Testis (tissue), 2 donors: ENCODE measurements at regions not wholly inside any gene's neighbourhood (a gene's known extent, or its start where the extent isn't known, plus 50 kb on each side); places are given as distances from the start of the nearest gene placed in this dataset.

Experiments
- CTCF ChIP-seq, 3 experiments: fragments of 450-650 bp in 2 of 3; fragments of 200-600 bp in 1 of 3; sonication (generic) in 1 of 3; IDR thresholded peaks; one replicate each; pipeline ENCODE4 v1.5.1; 2016 to 2019; ENCODE audit warnings: antibody characterized with exemption in 3 of 3, mild to moderate bottlenecking in 2 of 3, moderate library complexity in 1 of 3
- POLR2A ChIP-seq: fragments of 450-650 bp; IDR thresholded peaks from one replicate; pipeline ENCODE4 v1.6.1; 2017; ENCODE audit warnings: antibody characterized with exemption, mild to moderate bottlenecking, moderate library complexity

GRCh38 chr22:22968366-22968765, 80.8 kb downstream of the IGLL5 start:
- TF ChIP-seq CTCF (IDR thresholded peaks at IDR 0.05), result no peak
- TF ChIP-seq POLR2A, result no peak
